ENCODE measurements at regions not wholly inside any gene's neighbourhood (a gene's known extent, or its start where the extent isn't known, plus 50 kb on each side); places are given as distances from the start of the nearest gene placed in this dataset.

- no peak for TF ChIP-seq CTCF (conservative IDR thresholded peaks at IDR 0.05; ENCODE audit: low read depth, low read length)
- TF ChIP-seq RAD21 (IDR thresholded peaks at IDR 0.05; ENCODE audit: low read length) = no peak
- TF ChIP-seq POLR2A (IDR thresholded peaks at IDR 0.05; ENCODE audit: low read depth, low read length) = no peak
- no peak for TF ChIP-seq BHLHE40 (IDR thresholded peaks at IDR 0.05; ENCODE audit: low read depth, low read length)
Measured at GRCh38 chr15:61633951-61634350, 404.8 kb upstream of the RORA start.
